ENCODE measurements at regions not wholly inside any gene's neighbourhood (a gene's known extent, or its start where the extent isn't known, plus 50 kb on each side); places are given as distances from the start of the nearest gene placed in this dataset.

- H3K4me2 ChIP-seq (ENCODE audit: low read length), result no peak overlapping the region
- no peak overlapping the region for H3K9ac ChIP-seq
- no peaks in the 10 kb centered on the region for H3K79me2 ChIP-seq
- H3K36me3 ChIP-seq (ENCODE audit: control insufficient read depth, insufficient read depth, low read length), result no peaks in the 10 kb centered on the region
- no peak overlapping the region for H3K4me3 ChIP-seq (ENCODE audit: low read depth, low read length)
- no peaks in the 10 kb centered on the region for H3K9me3 ChIP-seq (ENCODE audit: control insufficient read depth, low read length)
- H3K27ac ChIP-seq, result no peak overlapping the region
- no peaks in the 10 kb centered on the region for H3K27me3 ChIP-seq (ENCODE audit: control insufficient read depth, insufficient read depth, low read length)
- no peak overlapping the region for H2AFZ ChIP-seq
- TF ChIP-seq CTCF (IDR thresholded peaks at IDR 0.05), result no peak
- H3K4me1 ChIP-seq, result peaks cover 6% of the 10 kb centered on the region
Observed at GRCh38 chr5:96340357-96340756, 92.7 kb downstream of the PCSK1 start.

GRCh38 chr5:96339862-96340261, 93.2 kb downstream of the PCSK1 start:
- no peak overlapping the region for H3K9ac ChIP-seq
- no peak for TF ChIP-seq CTCF (IDR thresholded peaks at IDR 0.05)
- no peak overlapping the region for H3K27ac ChIP-seq
- peaks cover 3% of the 10 kb centered on the region for H3K4me1 ChIP-seq
- no peak overlapping the region for H2AFZ ChIP-seq
- no peaks in the 10 kb centered on the region for H3K36me3 ChIP-seq (ENCODE audit: control insufficient read depth, insufficient read depth, low read length)
- H3K4me2 ChIP-seq (ENCODE audit: low read length), result no peak overlapping the region
- no peaks in the 10 kb centered on the region for H3K27me3 ChIP-seq (ENCODE audit: control insufficient read depth, insufficient read depth, low read length)
- H3K4me3 ChIP-seq (ENCODE audit: low read depth, low read length), result no peak overlapping the region
- no peaks in the 10 kb centered on the region for H3K79me2 ChIP-seq
- H3K9me3 ChIP-seq (ENCODE audit: control insufficient read depth, low read length), result no peaks in the 10 kb centered on the region

GRCh38 chr5:96338624-96339415, 94.2 kb downstream of the PCSK1 start:
- Histone ChIP-seq H3K4me1 (peaks cover 3% of the 10 kb centered on the region), H3K4me2 (ENCODE audit: low read length) (no peak overlapping the region), H3K9ac (no peak overlapping the region), H3K27ac (no peak overlapping the region), H2AFZ (no peak overlapping the region), H3K9me3 (ENCODE audit: control insufficient read depth, low read length) (no peaks in the 10 kb centered on the region), H3K27me3 (ENCODE audit: control insufficient read depth, insufficient read depth, low read length) (no peaks in the 10 kb centered on the region), H3K79me2 (no peaks in the 10 kb centered on the region), H3K36me3 (ENCODE audit: control insufficient read depth, insufficient read depth, low read length) (no peaks in the 10 kb centered on the region), H3K4me3 (ENCODE audit: low read depth, low read length) (no peak overlapping the region)
- TF ChIP-seq CTCF (IDR thresholded peaks at IDR 0.05), result no peak

- Histone ChIP-seq H3K9ac (no peak overlapping the region), H3K27me3 (ENCODE audit: control insufficient read depth, insufficient read depth, low read length) (no peaks in the 10 kb centered on the region), H3K4me2 (ENCODE audit: low read length) (no peak overlapping the region), H3K79me2 (no peaks in the 10 kb centered on the region), H3K4me1 (peaks cover 3% of the 10 kb centered on the region), H3K4me3 (ENCODE audit: low read depth, low read length) (no peak overlapping the region), H2AFZ (no peak overlapping the region), H3K36me3 (ENCODE audit: control insufficient read depth, insufficient read depth, low read length) (no peaks in the 10 kb centered on the region), H3K9me3 (ENCODE audit: control insufficient read depth, low read length) (no peaks in the 10 kb centered on the region), H3K27ac (no peak overlapping the region)
- no peak for TF ChIP-seq CTCF (IDR thresholded peaks at IDR 0.05)
Observed at GRCh38 chr5:96338091-96338490, 95.0 kb downstream of the PCSK1 start.

All from parathyroid adenoma (tissue), 2 donors.